GM23338 (cell line): ENCODE measurements at regions not wholly inside any gene's neighbourhood (a gene's known extent, or its start where the extent isn't known, plus 50 kb on each side); places are given as distances from the start of the nearest gene placed in this dataset.

Experiments used
- ATAC-seq: fragments of 200-7000 bp; cut with Tn5 transposase; 3 replicates; pipeline ENCODE4 v1.9.1; 2020
- DNase-seq: peaks from one replicate; pipeline ENCODE4 v3.0.0-alpha.2; 2015; ENCODE audit warnings: low spot score
- H2AFZ ChIP-seq: fragments of 200-600 bp; sonication (generic); 2 replicates; pipeline ENCODE4 v1.8.0; 2016; ENCODE audit warnings: antibody characterized with exemption, mild to moderate bottlenecking, moderate library complexity
- H3F3A ChIP-seq: fragments of 200-600 bp; sonication (generic); replicated peaks from 2 replicates; pipeline ENCODE4 v1.8.0; 2017; ENCODE audit warnings: antibody characterized with exemption, mixed run types, low read depth
- H3K27ac ChIP-seq: fragments of 200-600 bp; sonication (generic); 2 replicates; pipeline ENCODE4 v1.6.1; 2016; ENCODE audit warnings: low read depth
- H3K27me3 ChIP-seq: fragments of 200-600 bp; sonication (generic); 2 replicates; pipeline ENCODE4 v1.8.0; 2016; ENCODE audit warnings: mild to moderate bottlenecking, mixed run types, moderate library complexity; ENCODE audit not compliant: insufficient read depth
- H3K36me3 ChIP-seq: fragments of 200-600 bp; sonication (generic); 2 replicates; pipeline ENCODE4 v1.8.0; 2016; ENCODE audit warnings: mild to moderate bottlenecking; ENCODE audit not compliant: insufficient read depth
- H3K4me1 ChIP-seq: fragments of 200-600 bp; sonication (generic); 2 replicates; pipeline ENCODE4 v1.8.0; 2016; ENCODE audit warnings: mild to moderate bottlenecking, moderate library complexity; ENCODE audit not compliant: insufficient read depth
- H3K4me2 ChIP-seq: fragments of 200-600 bp; sonication (generic); 2 replicates; pipeline ENCODE4 v1.7.1; 2017; ENCODE audit warnings: mixed run types
- H3K4me3 ChIP-seq: fragments of 200-600 bp; sonication (generic); 2 replicates; pipeline ENCODE4 v1.6.1; 2016; ENCODE audit warnings: mixed run types
- H3K79me2 ChIP-seq: fragments of 200-600 bp; sonication (generic); replicated peaks from 2 replicates; pipeline ENCODE4 v1.8.0; 2017; ENCODE audit warnings: mild to moderate bottlenecking; ENCODE audit not compliant: insufficient read depth
- H3K9me2 ChIP-seq: fragments of 200-600 bp; sonication (generic); 2 replicates; pipeline ENCODE4 v1.8.0; 2017; ENCODE audit not compliant: insufficient read depth
- H4K20me1 ChIP-seq: fragments of 200-600 bp; sonication (generic); replicated peaks from 2 replicates; pipeline ENCODE4 v1.8.0; 2017; ENCODE audit warnings: mild to moderate bottlenecking; ENCODE audit not compliant: insufficient read depth
- H3K27ac Mint-ChIP-seq: 2 replicates; pipeline ENCODE4 v1.8.0; 2020; ENCODE audit warnings: inconsistent platforms, mild to moderate bottlenecking, moderate library complexity, mixed read lengths
- H3K27me3 Mint-ChIP-seq: 3 replicates; pipeline ENCODE4 v1.8.0; 2022; ENCODE audit warnings: low read depth, mild to moderate bottlenecking, moderate library complexity, mixed read lengths, inconsistent platforms; ENCODE audit not compliant: insufficient read depth, poor library complexity
- H3K36me3 Mint-ChIP-seq: 3 replicates; pipeline ENCODE4 v1.8.0; 2021; ENCODE audit warnings: low read depth, mild to moderate bottlenecking, inconsistent platforms, moderate library complexity, mixed read lengths
- H3K4me1 Mint-ChIP-seq: 3 replicates; pipeline ENCODE4 v1.8.0; 2020; ENCODE audit warnings: mild to moderate bottlenecking, inconsistent platforms, mixed read lengths
- H3K4me3 Mint-ChIP-seq: 3 replicates; pipeline ENCODE4 v1.8.0; 2021; ENCODE audit warnings: moderate library complexity, mild to moderate bottlenecking, inconsistent platforms, mixed read lengths
- H3K9me3 Mint-ChIP-seq: 3 replicates; pipeline ENCODE4 v1.8.0; 2020; ENCODE audit warnings: moderate library complexity, mild to moderate bottlenecking, inconsistent platforms, mixed read lengths
- CREB1 ChIP-seq: fragments of 250-450 bp; sonication (Bioruptor Pico); IDR thresholded peaks from 2 replicates; pipeline ENCODE4 v1.5.0; 2020; ENCODE audit warnings: low read depth, mild to moderate bottlenecking, moderate library complexity
- ETS1 ChIP-seq: IDR thresholded peaks from 2 replicates; pipeline ENCODE4 v1.6.1; 2016; ENCODE audit warnings: antibody characterized with exemption
- EZH2 ChIP-seq: fragments of 200-600 bp; sonication (generic); IDR thresholded peaks from one replicate; pipeline ENCODE4 v1.8.0; 2017; ENCODE audit warnings: antibody characterized with exemption, mild to moderate bottlenecking, low read depth; ENCODE audit not compliant: unreplicated experiment
- EZH2phosphoT487 ChIP-seq: fragments of 200-600 bp; sonication (generic); IDR thresholded peaks from one replicate; pipeline ENCODE4 v1.8.1; 2018; ENCODE audit warnings: antibody characterized with exemption; ENCODE audit not compliant: unreplicated experiment
- JUNB ChIP-seq: IDR thresholded peaks from one replicate; pipeline ENCODE4 v1.6.1; 2016; ENCODE audit warnings: antibody characterized with exemption; ENCODE audit not compliant: unreplicated experiment
- NANOG ChIP-seq: IDR thresholded peaks from 2 replicates; pipeline ENCODE4 v1.6.1; 2016; ENCODE audit warnings: antibody characterized with exemption, borderline replicate concordance
- POLR2AphosphoS5 ChIP-seq: IDR thresholded peaks from 2 replicates; pipeline ENCODE4 v1.6.1; 2016; ENCODE audit warnings: antibody characterized with exemption, low read depth
- STAT1 ChIP-seq: IDR thresholded peaks from one replicate; pipeline ENCODE4 v1.6.1; 2016; ENCODE audit warnings: antibody characterized with exemption; ENCODE audit not compliant: unreplicated experiment
- ZNF114 ChIP-seq: fragments of 250-450 bp; sonication (Bioruptor Pico); IDR thresholded peaks from 2 replicates; pipeline ENCODE4 v1.5.0; 2020; ENCODE audit warnings: mild to moderate bottlenecking, moderate library complexity
- ZNF331 ChIP-seq: fragments of 250-450 bp; sonication (Bioruptor Pico); IDR thresholded peaks from 2 replicates; pipeline ENCODE4 v1.5.0; 2020; ENCODE audit warnings: low read depth, mild to moderate bottlenecking, moderate library complexity
- ZNF462 ChIP-seq: fragments of 250-450 bp; sonication (Bioruptor Pico); IDR thresholded peaks from 2 replicates; pipeline ENCODE4 v1.5.0; 2020; ENCODE audit warnings: mild to moderate bottlenecking, moderate library complexity
- TF ChIP-seq, protein P1 (sequence below), 2 experiments: fragments of 200-600 bp in 1 of 2; sonication (generic) in 1 of 2; conservative IDR thresholded peaks; 2 replicates each; pipeline versions ENCODE4 v1.5.1 to v1.6.1; 2016 to 2017; ENCODE audit warnings: antibody characterized with exemption in 2 of 2, low read depth in 2 of 2, mild to moderate bottlenecking in 2 of 2, moderate library complexity in 1 of 2
- TF ChIP-seq, protein P2 (sequence below): IDR thresholded peaks from one replicate; pipeline ENCODE4 v1.6.1; 2018; ENCODE audit warnings: antibody characterized with exemption; ENCODE audit not compliant: unreplicated experiment

GRCh38 chrX:124506066-124506465, 159.7 kb downstream of the SH2D1A start:
- peaks cover 7% of the 10 kb centered on the region; the same call in 1 of the 2 replicates for H3K4me1 ChIP-seq
- no peaks in the 10 kb centered on the region for H3K79me2 ChIP-seq
- no peak overlapping the region for H3K27ac Mint-ChIP-seq
- no peak for DNase-seq
- no peaks in the 10 kb centered on the region for H3F3A ChIP-seq
- no peak overlapping the region for H3K27ac ChIP-seq
- no peak overlapping the region for H3K4me2 ChIP-seq
- no peak overlapping the region for H2AFZ ChIP-seq
- H4K20me1 ChIP-seq: no peaks in the 10 kb centered on the region
- no peak overlapping the region for H3K4me3 ChIP-seq
- H3K9me3 Mint-ChIP-seq: no peaks in the 10 kb centered on the region
- H3K36me3 Mint-ChIP-seq: no peaks in the 10 kb centered on the region
- H3K27me3 Mint-ChIP-seq: no peaks in the 10 kb centered on the region
- H3K4me1 Mint-ChIP-seq: peaks cover 34% of the 10 kb centered on the region
- no peaks in the 10 kb centered on the region for H3K27me3 ChIP-seq
- no peaks in the 10 kb centered on the region for H3K9me2 ChIP-seq
- no peak for ATAC-seq
- no peaks in the 10 kb centered on the region for H3K36me3 ChIP-seq
- H3K4me3 Mint-ChIP-seq: no peak overlapping the region
- TF ChIP-seq ZNF114 (CRISPR knock-in tag): no peak
- TF ChIP-seq ETS1: no peak
- no peak for TF ChIP-seq CREB1 (CRISPR knock-in tag)
- TF ChIP-seq NANOG: no peak
- TF ChIP-seq ZNF462 (CRISPR knock-in tag): no peak
- no peak for TF ChIP-seq EZH2phosphoT487
- TF ChIP-seq JUNB: no peak
- TF ChIP-seq POLR2AphosphoS5: no peak
- no peak for TF ChIP-seq EZH2
- TF ChIP-seq, protein P1, sequence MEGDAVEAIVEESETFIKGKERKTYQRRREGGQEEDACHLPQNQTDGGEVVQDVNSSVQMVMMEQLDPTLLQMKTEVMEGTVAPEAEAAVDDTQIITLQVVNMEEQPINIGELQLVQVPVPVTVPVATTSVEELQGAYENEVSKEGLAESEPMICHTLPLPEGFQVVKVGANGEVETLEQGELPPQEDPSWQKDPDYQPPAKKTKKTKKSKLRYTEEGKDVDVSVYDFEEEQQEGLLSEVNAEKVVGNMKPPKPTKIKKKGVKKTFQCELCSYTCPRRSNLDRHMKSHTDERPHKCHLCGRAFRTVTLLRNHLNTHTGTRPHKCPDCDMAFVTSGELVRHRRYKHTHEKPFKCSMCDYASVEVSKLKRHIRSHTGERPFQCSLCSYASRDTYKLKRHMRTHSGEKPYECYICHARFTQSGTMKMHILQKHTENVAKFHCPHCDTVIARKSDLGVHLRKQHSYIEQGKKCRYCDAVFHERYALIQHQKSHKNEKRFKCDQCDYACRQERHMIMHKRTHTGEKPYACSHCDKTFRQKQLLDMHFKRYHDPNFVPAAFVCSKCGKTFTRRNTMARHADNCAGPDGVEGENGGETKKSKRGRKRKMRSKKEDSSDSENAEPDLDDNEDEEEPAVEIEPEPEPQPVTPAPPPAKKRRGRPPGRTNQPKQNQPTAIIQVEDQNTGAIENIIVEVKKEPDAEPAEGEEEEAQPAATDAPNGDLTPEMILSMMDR (conservative IDR thresholded peaks at IDR 0.05; ENCODE audit: low read depth in 2 of 2): no peak
- no peak for TF ChIP-seq ZNF331
- no peak for TF ChIP-seq STAT1
- TF ChIP-seq, protein P2, sequence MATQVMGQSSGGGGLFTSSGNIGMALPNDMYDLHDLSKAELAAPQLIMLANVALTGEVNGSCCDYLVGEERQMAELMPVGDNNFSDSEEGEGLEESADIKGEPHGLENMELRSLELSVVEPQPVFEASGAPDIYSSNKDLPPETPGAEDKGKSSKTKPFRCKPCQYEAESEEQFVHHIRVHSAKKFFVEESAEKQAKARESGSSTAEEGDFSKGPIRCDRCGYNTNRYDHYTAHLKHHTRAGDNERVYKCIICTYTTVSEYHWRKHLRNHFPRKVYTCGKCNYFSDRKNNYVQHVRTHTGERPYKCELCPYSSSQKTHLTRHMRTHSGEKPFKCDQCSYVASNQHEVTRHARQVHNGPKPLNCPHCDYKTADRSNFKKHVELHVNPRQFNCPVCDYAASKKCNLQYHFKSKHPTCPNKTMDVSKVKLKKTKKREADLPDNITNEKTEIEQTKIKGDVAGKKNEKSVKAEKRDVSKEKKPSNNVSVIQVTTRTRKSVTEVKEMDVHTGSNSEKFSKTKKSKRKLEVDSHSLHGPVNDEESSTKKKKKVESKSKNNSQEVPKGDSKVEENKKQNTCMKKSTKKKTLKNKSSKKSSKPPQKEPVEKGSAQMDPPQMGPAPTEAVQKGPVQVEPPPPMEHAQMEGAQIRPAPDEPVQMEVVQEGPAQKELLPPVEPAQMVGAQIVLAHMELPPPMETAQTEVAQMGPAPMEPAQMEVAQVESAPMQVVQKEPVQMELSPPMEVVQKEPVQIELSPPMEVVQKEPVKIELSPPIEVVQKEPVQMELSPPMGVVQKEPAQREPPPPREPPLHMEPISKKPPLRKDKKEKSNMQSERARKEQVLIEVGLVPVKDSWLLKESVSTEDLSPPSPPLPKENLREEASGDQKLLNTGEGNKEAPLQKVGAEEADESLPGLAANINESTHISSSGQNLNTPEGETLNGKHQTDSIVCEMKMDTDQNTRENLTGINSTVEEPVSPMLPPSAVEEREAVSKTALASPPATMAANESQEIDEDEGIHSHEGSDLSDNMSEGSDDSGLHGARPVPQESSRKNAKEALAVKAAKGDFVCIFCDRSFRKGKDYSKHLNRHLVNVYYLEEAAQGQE: no peak
